Lung (tissue), 11 donors: ENCODE measurements at regions not wholly inside any gene's neighbourhood (a gene's known extent, or its start where the extent isn't known, plus 50 kb on each side); places are given as distances from the start of the nearest gene placed in this dataset.
A peak's percentile ranks its signal among the peaks of the same experiment; 100 is the strongest.

ENCODE experiments used
- ATAC-seq: fragments of 200-7000 bp; cut with Tn5 transposase; one replicate; pipeline ENCODE4 v1.9.1; 2020; ENCODE audit warnings: moderate number of reproducible peaks; ENCODE audit not compliant: insufficient read depth, low FRiP score
- DNase-seq, 3 donors: peaks; one replicate each; pipeline ENCODE4 v3.0.0-alpha.2; 2013 to 2017
- H3K27ac ChIP-seq, 2 donors: one replicate each; pipeline ENCODE4 v1.5.1; 2013; ENCODE audit warnings: mild to moderate bottlenecking in 2 of 2, moderate library complexity in 2 of 2, control low read depth in 1 of 2, inconsistent platforms in 1 of 2, low read depth in 1 of 2, low read length in 1 of 2
- H3K27me3 ChIP-seq, 3 donors: one replicate each; pipeline ENCODE4 v1.5.1; 2013; ENCODE audit warnings: low read length in 2 of 3; ENCODE audit not compliant: control insufficient read depth in 3 of 3, insufficient read depth in 3 of 3
- H3K36me3 ChIP-seq, 4 donors: one replicate each; pipeline ENCODE4 v1.5.1; 2013; ENCODE audit warnings: low read length in 4 of 4, mild to moderate bottlenecking in 1 of 4, moderate library complexity in 1 of 4; ENCODE audit not compliant: control insufficient read depth in 4 of 4, insufficient read depth in 4 of 4
- H3K4me1 ChIP-seq, 5 donors: one replicate each; pipeline ENCODE4 v1.5.1; 2013; ENCODE audit warnings: low read length in 5 of 5, mild to moderate bottlenecking in 2 of 5, moderate library complexity in 1 of 5; ENCODE audit not compliant: control insufficient read depth in 5 of 5, insufficient read depth in 5 of 5
- H3K4me3 ChIP-seq: one replicate; pipeline ENCODE4 v1.5.1; 2013; ENCODE audit warnings: mild to moderate bottlenecking, control low read depth, moderate library complexity
- H3K9ac ChIP-seq, 2 donors: one replicate each; pipeline ENCODE4 v1.5.1; 2013; ENCODE audit warnings: low read length in 2 of 2, control low read depth in 1 of 2; ENCODE audit not compliant: insufficient read depth in 1 of 2
- H3K9me3 ChIP-seq, 4 donors: one replicate each; pipeline ENCODE4 v1.5.1; 2013; ENCODE audit warnings: low read length in 3 of 4, mild to moderate bottlenecking in 1 of 4, moderate library complexity in 1 of 4; ENCODE audit not compliant: control insufficient read depth in 4 of 4, insufficient read depth in 3 of 4
- whole genome bisulfite sequencing, 2 donors: extraction: QIAGEN DNeasy Blood & Tissue Kit; methylation state at CpG; one replicate each; pipeline ENCODE4 v1.1.7; 2013; 5-methylcytosine and 5-hydroxymethylcytosine counted together
- TF ChIP-seq, protein P1 (sequence below): IDR thresholded peaks from 2 replicates; pipeline ENCODE4 v1.5.1; 2012; ENCODE audit warnings: mild to moderate bottlenecking; ENCODE audit errors: control extremely low read depth, extremely low read depth
- donor health status: control.
- donor health status: control.
- donor health status: Bipolar disorder and iron deficiency.
- donor health status: healthy.
- donor health status: DM: yes; HTN: yes; CAD: no.

- WGBS, 2 donors = 84 to 85% methylated on average over 13 of the region's 13 CpGs
- H3K9ac ChIP-seq = no peak overlapping the region
- H3K36me3 ChIP-seq = no peaks in the 10 kb centered on the region
- no peaks in the 10 kb centered on the region for H3K27me3 ChIP-seq
- TF ChIP-seq, protein P1, sequence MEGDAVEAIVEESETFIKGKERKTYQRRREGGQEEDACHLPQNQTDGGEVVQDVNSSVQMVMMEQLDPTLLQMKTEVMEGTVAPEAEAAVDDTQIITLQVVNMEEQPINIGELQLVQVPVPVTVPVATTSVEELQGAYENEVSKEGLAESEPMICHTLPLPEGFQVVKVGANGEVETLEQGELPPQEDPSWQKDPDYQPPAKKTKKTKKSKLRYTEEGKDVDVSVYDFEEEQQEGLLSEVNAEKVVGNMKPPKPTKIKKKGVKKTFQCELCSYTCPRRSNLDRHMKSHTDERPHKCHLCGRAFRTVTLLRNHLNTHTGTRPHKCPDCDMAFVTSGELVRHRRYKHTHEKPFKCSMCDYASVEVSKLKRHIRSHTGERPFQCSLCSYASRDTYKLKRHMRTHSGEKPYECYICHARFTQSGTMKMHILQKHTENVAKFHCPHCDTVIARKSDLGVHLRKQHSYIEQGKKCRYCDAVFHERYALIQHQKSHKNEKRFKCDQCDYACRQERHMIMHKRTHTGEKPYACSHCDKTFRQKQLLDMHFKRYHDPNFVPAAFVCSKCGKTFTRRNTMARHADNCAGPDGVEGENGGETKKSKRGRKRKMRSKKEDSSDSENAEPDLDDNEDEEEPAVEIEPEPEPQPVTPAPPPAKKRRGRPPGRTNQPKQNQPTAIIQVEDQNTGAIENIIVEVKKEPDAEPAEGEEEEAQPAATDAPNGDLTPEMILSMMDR = no peak
- H3K4me3 ChIP-seq = no peak overlapping the region
- DNase-seq (no peak), ATAC-seq (no peak)
- H3K9me3 ChIP-seq = no peaks in the 10 kb centered on the region
- no peak overlapping the region for H3K27ac ChIP-seq
- H3K4me1 ChIP-seq = peaks cover 0 to 78% (median 6%) of the 10 kb centered on the region in 5 donors
Observed at GRCh38 chr2:128439791-128440665, 121.4 kb upstream of the HS6ST1 start.

GRCh38 chr2:128440666-128441340 is 122.1 kb upstream of the HS6ST1 start:
- WGBS, 2 donors = 68 to 76% methylated on average over 14 of the region's 14 CpGs
- Histone ChIP-seq H3K36me3 (no peaks in the 10 kb centered on the region), H3K27ac (no peak overlapping the region)

DNA sequence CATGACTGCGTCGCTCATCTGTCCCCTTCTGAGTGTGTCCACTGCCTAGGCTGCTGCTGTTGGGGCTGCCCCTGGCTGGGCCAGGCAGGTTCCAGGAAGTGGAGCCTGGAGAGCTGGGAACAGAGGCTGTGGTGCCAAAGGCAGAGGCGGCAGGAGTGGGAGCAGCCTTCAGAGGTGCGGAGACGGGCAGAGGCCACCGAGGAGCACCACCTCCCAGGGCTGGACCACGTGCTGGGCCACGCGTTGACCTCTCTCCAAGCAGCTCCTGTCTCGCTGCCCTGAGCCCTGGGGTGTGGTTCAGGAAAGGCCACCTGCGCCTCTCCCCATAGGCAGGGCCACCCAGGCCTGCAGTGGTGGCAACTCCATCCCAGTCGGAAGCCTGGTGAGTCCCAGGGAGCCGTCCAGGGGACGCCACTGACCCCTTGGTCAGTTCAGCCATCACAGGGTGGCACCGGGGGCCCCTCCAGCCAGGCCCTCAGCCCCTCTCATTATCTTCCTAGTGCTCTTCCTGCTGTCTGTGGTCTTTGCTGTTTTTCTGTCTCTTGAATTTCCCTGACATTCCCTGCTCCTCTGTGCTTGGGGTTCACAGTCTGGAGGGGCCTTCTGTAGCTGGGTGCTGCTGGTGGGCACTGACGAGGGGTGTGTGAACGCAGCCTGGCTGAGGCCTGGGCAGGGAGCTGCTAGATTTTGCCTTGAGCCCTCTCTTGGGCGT is 122.8 kb upstream of the HS6ST1 start:
- Histone ChIP-seq H3K27ac (no peak overlapping the region), H3K4me1 (peaks cover 0 to 74% (median 6%) of the 10 kb centered on the region in 5 donors), H3K36me3 (no peaks in the 10 kb centered on the region), H3K9me3 (no peaks in the 10 kb centered on the region), H3K27me3 (no peaks in the 10 kb centered on the region), H3K9ac (peak overlapping the region in 1 of 2 donors; percentile 38), H3K4me3 (no peak overlapping the region)
- no peak for DNase-seq
- no peak for ATAC-seq
- TF ChIP-seq, protein P1 = no peak
- WGBS, 2 donors = 94 to 95% methylated on average over 18 of the region's 18 CpGs

More at GRCh38 chr2:128440666-128441340, 122.1 kb upstream of the HS6ST1 start:
- H3K4me1 ChIP-seq = peaks cover 0 to 75% (median 6%) of the 10 kb centered on the region in 5 donors
- H3K4me3 ChIP-seq = no peak overlapping the region
- no peaks in the 10 kb centered on the region for H3K27me3 ChIP-seq
- TF ChIP-seq, protein P1 = no peak
- H3K9ac ChIP-seq = no peak overlapping the region
- H3K9me3 ChIP-seq = no peaks in the 10 kb centered on the region
- no peak for ATAC-seq
- DNase-seq = peak in 1 of 3 donors; percentile 11
